Hepatocyte (in vitro differentiated cells): ENCODE measurements at regions not wholly inside any gene's neighbourhood (a gene's known extent, or its start where the extent isn't known, plus 50 kb on each side); places are given as distances from the start of the nearest gene placed in this dataset.

ENCODE experiments used
- EZH2 ChIP-seq: fragments of 200-600 bp; sonication (generic); IDR thresholded peaks from 2 replicates; pipeline ENCODE4 v1.6.1; 2016; ENCODE audit warnings: antibody characterized with exemption, mild to moderate bottlenecking, borderline replicate concordance
- EZH2phosphoT487 ChIP-seq: fragments of 200-600 bp; sonication (generic); IDR thresholded peaks from one replicate; pipeline ENCODE4 v1.6.1; 2018; ENCODE audit warnings: antibody characterized with exemption, mild to moderate bottlenecking, low read depth, moderate library complexity; ENCODE audit not compliant: unreplicated experiment, severe bottlenecking
- TF ChIP-seq, protein P1 (sequence below): fragments of 200-600 bp; sonication (generic); IDR thresholded peaks from 2 replicates; pipeline ENCODE4 v1.5.1; 2016; ENCODE audit warnings: antibody characterized with exemption, mild to moderate bottlenecking; ENCODE audit not compliant: poor library complexity

DNA sequence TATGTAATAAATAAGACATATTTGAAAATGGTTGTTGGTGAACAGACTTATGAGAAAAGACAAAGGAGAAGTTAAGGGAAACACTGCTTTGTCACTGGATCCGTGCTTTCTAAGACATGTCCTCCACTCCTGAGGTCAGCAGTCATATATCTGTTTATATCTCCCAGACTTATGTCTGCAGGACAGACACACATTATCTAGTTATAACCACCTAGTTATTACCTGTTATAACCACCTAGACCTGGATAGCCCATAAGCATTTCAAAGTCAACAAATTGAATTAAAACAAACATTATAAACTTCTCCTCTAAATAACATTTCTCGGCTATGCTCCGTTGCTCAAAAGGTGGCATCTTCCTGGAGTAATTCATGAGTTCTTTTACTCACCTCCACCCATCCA lies 96.4 kb downstream of the SPRY2 start:
- no peak for TF ChIP-seq EZH2phosphoT487
- TF ChIP-seq, protein P1, sequence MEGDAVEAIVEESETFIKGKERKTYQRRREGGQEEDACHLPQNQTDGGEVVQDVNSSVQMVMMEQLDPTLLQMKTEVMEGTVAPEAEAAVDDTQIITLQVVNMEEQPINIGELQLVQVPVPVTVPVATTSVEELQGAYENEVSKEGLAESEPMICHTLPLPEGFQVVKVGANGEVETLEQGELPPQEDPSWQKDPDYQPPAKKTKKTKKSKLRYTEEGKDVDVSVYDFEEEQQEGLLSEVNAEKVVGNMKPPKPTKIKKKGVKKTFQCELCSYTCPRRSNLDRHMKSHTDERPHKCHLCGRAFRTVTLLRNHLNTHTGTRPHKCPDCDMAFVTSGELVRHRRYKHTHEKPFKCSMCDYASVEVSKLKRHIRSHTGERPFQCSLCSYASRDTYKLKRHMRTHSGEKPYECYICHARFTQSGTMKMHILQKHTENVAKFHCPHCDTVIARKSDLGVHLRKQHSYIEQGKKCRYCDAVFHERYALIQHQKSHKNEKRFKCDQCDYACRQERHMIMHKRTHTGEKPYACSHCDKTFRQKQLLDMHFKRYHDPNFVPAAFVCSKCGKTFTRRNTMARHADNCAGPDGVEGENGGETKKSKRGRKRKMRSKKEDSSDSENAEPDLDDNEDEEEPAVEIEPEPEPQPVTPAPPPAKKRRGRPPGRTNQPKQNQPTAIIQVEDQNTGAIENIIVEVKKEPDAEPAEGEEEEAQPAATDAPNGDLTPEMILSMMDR = no peak
- TF ChIP-seq EZH2 = no peak
